ENCODE measurements at regions not wholly inside any gene's neighbourhood (a gene's known extent, or its start where the extent isn't known, plus 50 kb on each side); places are given as distances from the start of the nearest gene placed in this dataset.

DNA sequence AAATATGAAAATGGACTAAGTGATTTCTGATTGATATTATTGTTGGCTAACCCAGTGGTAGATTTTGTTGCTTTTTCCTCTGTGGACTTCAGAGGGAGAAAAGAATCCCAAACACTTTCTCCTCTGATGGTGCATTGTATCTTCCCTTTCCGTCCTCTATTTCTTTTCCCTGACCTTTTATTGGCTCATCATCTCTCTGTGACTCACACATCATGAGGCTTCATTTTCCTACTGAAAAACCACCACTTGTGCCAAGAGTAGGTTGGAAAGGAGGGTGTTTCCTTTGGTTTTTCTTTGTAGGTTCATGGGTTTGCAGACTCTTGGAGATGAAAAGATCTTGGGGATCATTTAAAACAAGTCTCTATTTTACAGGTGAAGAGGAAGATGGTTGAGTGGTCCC, 311.7 kb upstream of the JAG1 start:
- TF ChIP-seq, protein P1, sequence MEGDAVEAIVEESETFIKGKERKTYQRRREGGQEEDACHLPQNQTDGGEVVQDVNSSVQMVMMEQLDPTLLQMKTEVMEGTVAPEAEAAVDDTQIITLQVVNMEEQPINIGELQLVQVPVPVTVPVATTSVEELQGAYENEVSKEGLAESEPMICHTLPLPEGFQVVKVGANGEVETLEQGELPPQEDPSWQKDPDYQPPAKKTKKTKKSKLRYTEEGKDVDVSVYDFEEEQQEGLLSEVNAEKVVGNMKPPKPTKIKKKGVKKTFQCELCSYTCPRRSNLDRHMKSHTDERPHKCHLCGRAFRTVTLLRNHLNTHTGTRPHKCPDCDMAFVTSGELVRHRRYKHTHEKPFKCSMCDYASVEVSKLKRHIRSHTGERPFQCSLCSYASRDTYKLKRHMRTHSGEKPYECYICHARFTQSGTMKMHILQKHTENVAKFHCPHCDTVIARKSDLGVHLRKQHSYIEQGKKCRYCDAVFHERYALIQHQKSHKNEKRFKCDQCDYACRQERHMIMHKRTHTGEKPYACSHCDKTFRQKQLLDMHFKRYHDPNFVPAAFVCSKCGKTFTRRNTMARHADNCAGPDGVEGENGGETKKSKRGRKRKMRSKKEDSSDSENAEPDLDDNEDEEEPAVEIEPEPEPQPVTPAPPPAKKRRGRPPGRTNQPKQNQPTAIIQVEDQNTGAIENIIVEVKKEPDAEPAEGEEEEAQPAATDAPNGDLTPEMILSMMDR (IDR thresholded peaks at IDR 0.05; ENCODE audit: poor library complexity, severe bottlenecking): no peak
- TF ChIP-seq POLR2AphosphoS5 (IDR thresholded peaks at IDR 0.05) (no peak), TAF1 (IDR thresholded peaks at IDR 0.05; ENCODE audit: low read depth) (no peak)
- TF ChIP-seq, protein P2, sequence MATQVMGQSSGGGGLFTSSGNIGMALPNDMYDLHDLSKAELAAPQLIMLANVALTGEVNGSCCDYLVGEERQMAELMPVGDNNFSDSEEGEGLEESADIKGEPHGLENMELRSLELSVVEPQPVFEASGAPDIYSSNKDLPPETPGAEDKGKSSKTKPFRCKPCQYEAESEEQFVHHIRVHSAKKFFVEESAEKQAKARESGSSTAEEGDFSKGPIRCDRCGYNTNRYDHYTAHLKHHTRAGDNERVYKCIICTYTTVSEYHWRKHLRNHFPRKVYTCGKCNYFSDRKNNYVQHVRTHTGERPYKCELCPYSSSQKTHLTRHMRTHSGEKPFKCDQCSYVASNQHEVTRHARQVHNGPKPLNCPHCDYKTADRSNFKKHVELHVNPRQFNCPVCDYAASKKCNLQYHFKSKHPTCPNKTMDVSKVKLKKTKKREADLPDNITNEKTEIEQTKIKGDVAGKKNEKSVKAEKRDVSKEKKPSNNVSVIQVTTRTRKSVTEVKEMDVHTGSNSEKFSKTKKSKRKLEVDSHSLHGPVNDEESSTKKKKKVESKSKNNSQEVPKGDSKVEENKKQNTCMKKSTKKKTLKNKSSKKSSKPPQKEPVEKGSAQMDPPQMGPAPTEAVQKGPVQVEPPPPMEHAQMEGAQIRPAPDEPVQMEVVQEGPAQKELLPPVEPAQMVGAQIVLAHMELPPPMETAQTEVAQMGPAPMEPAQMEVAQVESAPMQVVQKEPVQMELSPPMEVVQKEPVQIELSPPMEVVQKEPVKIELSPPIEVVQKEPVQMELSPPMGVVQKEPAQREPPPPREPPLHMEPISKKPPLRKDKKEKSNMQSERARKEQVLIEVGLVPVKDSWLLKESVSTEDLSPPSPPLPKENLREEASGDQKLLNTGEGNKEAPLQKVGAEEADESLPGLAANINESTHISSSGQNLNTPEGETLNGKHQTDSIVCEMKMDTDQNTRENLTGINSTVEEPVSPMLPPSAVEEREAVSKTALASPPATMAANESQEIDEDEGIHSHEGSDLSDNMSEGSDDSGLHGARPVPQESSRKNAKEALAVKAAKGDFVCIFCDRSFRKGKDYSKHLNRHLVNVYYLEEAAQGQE (IDR thresholded peaks at IDR 0.05; ENCODE audit: borderline replicate concordance): no peak

Measured in neural cell (in vitro differentiated cells).